ENCODE measurements at regions not wholly inside any gene's neighbourhood (a gene's known extent, or its start where the extent isn't known, plus 50 kb on each side); places are given as distances from the start of the nearest gene placed in this dataset.
A peak's percentile ranks its signal among the peaks of the same experiment; 100 is the strongest.

DNA sequence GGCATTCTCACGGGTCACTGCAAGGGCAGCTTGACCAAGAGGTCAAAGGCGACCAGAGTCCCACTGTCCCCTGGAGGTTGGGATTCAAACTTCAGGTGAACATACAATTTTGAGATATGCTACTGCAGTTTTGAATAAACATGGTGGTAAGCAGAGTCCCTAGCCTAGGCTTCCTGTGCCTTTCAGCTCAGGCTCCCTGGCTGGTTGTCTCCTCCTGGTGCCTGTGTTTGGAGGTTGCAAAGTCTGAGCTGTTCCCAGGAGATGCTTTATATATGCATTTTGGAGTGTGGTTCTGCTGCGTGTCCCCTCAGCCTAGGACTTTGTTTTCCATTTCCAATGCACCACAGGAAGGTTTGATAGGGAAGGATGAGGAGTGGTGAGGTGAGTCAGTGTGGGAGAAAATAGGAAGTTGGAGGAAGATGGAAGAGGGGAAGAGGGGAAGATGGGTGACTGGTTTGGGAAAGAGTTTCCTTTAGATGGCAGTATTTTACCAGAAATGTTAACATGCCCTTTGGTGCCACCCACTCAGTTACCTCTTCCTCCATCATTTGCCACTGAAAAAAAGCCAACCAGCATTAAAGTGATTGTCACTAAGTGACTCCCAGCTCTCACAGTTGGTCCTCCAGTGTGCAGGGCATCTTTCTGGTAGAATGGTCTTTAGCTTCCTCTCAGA, 211.7 kb upstream of the AGTR2 start:
- no peaks in the 10 kb centered on the region; the same call in 2 of the 3 replicates for H3K9me3 Mint-ChIP-seq
- no peak overlapping the region for H2AFZ ChIP-seq
- no peaks in the 10 kb centered on the region for H3F3A ChIP-seq (replicated peaks; ENCODE audit: low read depth)
- H3K4me3 Mint-ChIP-seq = no peak overlapping the region
- H3K4me2 ChIP-seq = no peak overlapping the region
- H3K4me1 Mint-ChIP-seq = peaks cover 49% of the 10 kb centered on the region
- peaks cover 9% of the 10 kb centered on the region for H3K36me3 Mint-ChIP-seq (ENCODE audit: low read depth)
- no peaks in the 10 kb centered on the region; the same call in 1 of the 2 replicates for H4K20me1 ChIP-seq (replicated peaks; ENCODE audit: insufficient read depth)
- ATAC-seq = no peak; the same call in 2 of the 3 replicates
- no peaks in the 10 kb centered on the region for H3K27me3 ChIP-seq (ENCODE audit: insufficient read depth)
- H3K27me3 Mint-ChIP-seq (ENCODE audit: insufficient read depth, low read depth, poor library complexity) = peaks cover 8% of the 10 kb centered on the region
- H3K27ac Mint-ChIP-seq = no peak overlapping the region
- peaks cover 96% of the 10 kb centered on the region for H3K79me2 ChIP-seq (replicated peaks; ENCODE audit: insufficient read depth)
- no peak overlapping the region for H3K27ac ChIP-seq (ENCODE audit: low read depth)
- no peak overlapping the region for H3K4me3 ChIP-seq
- no peaks in the 10 kb centered on the region for H3K9me2 ChIP-seq (ENCODE audit: insufficient read depth)
- peaks cover 11% of the 10 kb centered on the region for H3K4me1 ChIP-seq (ENCODE audit: insufficient read depth)
- no peak for DNase-seq (ENCODE audit: low spot score)
- TF ChIP-seq ZNF331 (CRISPR knock-in tag; IDR thresholded peaks at IDR 0.05; ENCODE audit: low read depth) (no peak), POLR2AphosphoS5 (IDR thresholded peaks at IDR 0.05; ENCODE audit: low read depth) (no peak), EZH2 (IDR thresholded peaks at IDR 0.05; ENCODE audit: low read depth, unreplicated experiment) (no peak), JUNB (IDR thresholded peaks at IDR 0.05; ENCODE audit: unreplicated experiment) (no peak)
- TF ChIP-seq, protein P1, sequence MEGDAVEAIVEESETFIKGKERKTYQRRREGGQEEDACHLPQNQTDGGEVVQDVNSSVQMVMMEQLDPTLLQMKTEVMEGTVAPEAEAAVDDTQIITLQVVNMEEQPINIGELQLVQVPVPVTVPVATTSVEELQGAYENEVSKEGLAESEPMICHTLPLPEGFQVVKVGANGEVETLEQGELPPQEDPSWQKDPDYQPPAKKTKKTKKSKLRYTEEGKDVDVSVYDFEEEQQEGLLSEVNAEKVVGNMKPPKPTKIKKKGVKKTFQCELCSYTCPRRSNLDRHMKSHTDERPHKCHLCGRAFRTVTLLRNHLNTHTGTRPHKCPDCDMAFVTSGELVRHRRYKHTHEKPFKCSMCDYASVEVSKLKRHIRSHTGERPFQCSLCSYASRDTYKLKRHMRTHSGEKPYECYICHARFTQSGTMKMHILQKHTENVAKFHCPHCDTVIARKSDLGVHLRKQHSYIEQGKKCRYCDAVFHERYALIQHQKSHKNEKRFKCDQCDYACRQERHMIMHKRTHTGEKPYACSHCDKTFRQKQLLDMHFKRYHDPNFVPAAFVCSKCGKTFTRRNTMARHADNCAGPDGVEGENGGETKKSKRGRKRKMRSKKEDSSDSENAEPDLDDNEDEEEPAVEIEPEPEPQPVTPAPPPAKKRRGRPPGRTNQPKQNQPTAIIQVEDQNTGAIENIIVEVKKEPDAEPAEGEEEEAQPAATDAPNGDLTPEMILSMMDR (conservative IDR thresholded peaks at IDR 0.05; ENCODE audit: low read depth in 2 of 2) = peak in 1 of 2 experiments; percentile 32; a peak in 2 of 4 replicates
- TF ChIP-seq, protein P2, sequence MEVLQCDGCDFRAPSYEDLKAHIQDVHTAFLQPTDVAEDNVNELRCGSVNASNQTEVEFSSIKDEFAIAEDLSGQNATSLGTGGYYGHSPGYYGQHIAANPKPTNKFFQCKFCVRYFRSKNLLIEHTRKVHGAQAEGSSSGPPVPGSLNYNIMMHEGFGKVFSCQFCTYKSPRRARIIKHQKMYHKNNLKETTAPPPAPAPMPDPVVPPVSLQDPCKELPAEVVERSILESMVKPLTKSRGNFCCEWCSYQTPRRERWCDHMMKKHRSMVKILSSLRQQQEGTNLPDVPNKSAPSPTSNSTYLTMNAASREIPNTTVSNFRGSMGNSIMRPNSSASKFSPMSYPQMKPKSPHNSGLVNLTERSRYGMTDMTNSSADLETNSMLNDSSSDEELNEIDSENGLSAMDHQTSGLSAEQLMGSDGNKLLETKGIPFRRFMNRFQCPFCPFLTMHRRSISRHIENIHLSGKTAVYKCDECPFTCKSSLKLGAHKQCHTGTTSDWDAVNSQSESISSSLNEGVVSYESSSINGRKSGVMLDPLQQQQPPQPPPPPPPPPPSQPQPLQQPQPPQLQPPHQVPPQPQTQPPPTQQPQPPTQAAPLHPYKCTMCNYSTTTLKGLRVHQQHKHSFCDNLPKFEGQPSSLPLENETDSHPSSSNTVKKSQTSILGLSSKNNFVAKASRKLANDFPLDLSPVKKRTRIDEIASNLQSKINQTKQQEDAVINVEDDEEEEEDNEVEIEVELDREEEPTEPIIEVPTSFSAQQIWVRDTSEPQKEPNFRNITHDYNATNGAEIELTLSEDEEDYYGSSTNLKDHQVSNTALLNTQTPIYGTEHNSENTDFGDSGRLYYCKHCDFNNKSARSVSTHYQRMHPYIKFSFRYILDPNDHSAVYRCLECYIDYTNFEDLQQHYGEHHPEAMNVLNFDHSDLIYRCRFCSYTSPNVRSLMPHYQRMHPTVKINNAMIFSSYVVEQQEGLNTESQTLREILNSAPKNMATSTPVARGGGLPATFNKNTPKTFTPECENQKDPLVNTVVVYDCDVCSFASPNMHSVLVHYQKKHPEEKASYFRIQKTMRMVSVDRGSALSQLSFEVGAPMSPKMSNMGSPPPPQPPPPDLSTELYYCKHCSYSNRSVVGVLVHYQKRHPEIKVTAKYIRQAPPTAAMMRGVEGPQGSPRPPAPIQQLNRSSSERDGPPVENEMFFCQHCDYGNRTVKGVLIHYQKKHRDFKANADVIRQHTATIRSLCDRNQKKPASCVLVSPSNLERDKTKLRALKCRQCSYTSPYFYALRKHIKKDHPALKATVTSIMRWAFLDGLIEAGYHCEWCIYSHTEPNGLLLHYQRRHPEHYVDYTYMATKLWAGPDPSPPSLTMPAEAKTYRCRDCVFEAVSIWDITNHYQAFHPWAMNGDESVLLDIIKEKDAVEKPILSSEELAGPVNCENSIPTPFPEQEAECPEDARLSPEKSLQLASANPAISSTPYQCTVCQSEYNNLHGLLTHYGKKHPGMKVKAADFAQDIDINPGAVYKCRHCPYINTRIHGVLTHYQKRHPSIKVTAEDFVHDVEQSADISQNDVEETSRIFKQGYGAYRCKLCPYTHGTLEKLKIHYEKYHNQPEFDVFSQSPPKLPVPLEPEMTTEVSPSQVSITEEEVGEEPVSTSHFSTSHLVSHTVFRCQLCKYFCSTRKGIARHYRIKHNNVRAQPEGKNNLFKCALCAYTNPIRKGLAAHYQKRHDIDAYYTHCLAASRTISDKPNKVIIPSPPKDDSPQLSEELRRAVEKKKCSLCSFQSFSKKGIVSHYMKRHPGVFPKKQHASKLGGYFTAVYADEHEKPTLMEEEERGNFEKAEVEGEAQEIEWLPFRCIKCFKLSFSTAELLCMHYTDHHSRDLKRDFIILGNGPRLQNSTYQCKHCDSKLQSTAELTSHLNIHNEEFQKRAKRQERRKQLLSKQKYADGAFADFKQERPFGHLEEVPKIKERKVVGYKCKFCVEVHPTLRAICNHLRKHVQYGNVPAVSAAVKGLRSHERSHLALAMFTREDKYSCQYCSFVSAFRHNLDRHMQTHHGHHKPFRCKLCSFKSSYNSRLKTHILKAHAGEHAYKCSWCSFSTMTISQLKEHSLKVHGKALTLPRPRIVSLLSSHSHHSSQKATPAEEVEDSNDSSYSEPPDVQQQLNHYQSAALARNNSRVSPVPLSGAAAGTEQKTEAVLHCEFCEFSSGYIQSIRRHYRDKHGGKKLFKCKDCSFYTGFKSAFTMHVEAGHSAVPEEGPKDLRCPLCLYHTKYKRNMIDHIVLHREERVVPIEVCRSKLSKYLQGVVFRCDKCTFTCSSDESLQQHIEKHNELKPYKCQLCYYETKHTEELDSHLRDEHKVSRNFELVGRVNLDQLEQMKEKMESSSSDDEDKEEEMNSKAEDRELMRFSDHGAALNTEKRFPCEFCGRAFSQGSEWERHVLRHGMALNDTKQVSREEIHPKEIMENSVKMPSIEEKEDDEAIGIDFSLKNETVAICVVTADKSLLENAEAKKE (CRISPR knock-in tag; IDR thresholded peaks at IDR 0.05) = no peak
- H3K36me3 ChIP-seq (ENCODE audit: insufficient read depth) = no peaks in the 10 kb centered on the region

Data from GM23338 (cell line).